Fibroblast of villous mesenchyme (primary cell): ENCODE measurements at regions not wholly inside any gene's neighbourhood (a gene's known extent, or its start where the extent isn't known, plus 50 kb on each side); places are given as distances from the start of the nearest gene placed in this dataset.

Source experiments
- DNase-seq: peaks from one replicate; pipeline ENCODE4 v3.0.0-alpha.2; 2010; ENCODE audit warnings: low read depth
- H3K4me3 ChIP-seq: 2 replicates; pipeline ENCODE4 v1.5.1; 2011; ENCODE audit warnings: low read depth, mild to moderate bottlenecking, low read length
- TF ChIP-seq, protein P1 (sequence below): IDR thresholded peaks from 2 replicates; pipeline ENCODE4 v1.5.1; 2012; ENCODE audit warnings: low read depth, mild to moderate bottlenecking, low read length; ENCODE audit not compliant: insufficient read depth

- no peak overlapping the region for H3K4me3 ChIP-seq
- DNase-seq = peak; percentile 21
- TF ChIP-seq, protein P1, sequence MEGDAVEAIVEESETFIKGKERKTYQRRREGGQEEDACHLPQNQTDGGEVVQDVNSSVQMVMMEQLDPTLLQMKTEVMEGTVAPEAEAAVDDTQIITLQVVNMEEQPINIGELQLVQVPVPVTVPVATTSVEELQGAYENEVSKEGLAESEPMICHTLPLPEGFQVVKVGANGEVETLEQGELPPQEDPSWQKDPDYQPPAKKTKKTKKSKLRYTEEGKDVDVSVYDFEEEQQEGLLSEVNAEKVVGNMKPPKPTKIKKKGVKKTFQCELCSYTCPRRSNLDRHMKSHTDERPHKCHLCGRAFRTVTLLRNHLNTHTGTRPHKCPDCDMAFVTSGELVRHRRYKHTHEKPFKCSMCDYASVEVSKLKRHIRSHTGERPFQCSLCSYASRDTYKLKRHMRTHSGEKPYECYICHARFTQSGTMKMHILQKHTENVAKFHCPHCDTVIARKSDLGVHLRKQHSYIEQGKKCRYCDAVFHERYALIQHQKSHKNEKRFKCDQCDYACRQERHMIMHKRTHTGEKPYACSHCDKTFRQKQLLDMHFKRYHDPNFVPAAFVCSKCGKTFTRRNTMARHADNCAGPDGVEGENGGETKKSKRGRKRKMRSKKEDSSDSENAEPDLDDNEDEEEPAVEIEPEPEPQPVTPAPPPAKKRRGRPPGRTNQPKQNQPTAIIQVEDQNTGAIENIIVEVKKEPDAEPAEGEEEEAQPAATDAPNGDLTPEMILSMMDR = no peak
These were observed 67.3 kb downstream of the DACT1 start for GRCh38 chr14:58705066-58705465.

- TF ChIP-seq, protein P1 = no peak
- H3K4me3 ChIP-seq = no peak overlapping the region
- no peak for DNase-seq
These were observed 70.2 kb downstream of the DACT1 start for GRCh38 chr14:58707949-58708348.

GRCh38 chr14:58709949-58710348 lies 72.2 kb downstream of the DACT1 start:
- DNase-seq = no peak
- TF ChIP-seq, protein P1 = no peak
- H3K4me3 ChIP-seq = no peak overlapping the region

DNA sequence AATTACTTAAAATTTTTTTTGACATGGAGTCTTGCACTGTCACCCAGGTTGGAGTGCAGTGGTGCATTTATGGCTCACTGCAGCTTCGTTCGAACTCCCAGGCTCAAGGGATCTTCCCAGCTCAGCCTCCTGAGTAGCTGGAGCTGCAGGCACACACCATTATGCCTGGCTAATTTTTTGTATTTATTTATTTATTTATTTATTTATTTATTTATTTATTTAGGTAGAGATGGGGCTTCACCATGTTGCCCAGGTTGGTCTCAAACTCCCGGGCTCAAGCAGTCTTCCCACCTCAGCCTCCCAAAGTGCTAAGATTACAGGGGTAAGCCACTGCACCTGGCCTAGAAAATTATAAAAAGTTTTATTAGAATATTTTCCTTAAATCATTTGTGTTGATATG lies 73.6 kb downstream of the DACT1 start:
- TF ChIP-seq, protein P1 = no peak
- DNase-seq = no peak
- H3K4me3 ChIP-seq = no peak overlapping the region

DNA sequence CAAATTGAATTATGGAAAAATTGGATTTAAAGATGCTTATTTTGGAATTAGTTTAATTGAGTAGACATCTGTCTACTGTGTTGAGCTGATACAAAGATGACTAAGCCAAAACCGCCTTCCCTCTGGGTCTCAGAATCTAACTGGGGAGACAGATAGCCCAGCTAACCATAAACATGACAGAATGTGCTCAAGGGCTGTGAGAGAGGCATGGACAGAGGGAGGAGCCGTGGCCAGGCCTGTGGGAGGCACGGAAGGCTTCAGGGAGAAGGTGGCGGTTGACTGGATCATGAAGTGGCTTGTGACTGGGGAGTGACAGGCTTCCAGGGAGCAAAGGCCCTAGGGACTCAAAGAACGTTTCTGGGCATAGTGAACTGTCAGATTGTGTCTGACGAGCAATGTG lies 74.6 kb downstream of the DACT1 start:
- DNase-seq = peak; percentile 37
- TF ChIP-seq, protein P1 = no peak
- no peak overlapping the region for H3K4me3 ChIP-seq

- TF ChIP-seq, protein P1 = no peak
- no peak overlapping the region for H3K4me3 ChIP-seq
- peak; percentile 51 for DNase-seq
These were observed 75.9 kb downstream of the DACT1 start for GRCh38 chr14:58713677-58714076.

DNA sequence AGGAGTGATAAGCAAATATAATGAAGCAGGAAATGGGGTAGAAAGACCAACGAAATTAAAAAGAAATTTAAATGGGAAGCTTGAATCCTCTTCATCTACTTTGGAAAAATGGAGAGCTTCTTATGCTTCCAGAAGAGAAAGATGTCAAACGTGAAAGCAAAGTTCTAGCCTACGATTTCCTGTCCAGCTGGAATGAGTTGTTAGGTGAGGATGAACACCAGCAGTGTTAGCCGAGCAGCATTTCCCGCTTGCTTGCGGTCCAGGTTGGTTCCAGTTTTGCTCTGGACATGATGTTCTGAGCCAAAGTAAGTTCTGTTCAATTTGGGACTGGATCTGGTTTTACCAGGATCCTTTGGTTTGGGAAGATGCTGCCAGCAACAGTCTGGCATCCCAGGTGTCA lies 78.9 kb downstream of the DACT1 start:
- peak; percentile 37 for DNase-seq
- H3K4me3 ChIP-seq = no peak overlapping the region
- TF ChIP-seq, protein P1 = no peak
